HG03520 (cell line): ENCODE measurements at regions not wholly inside any gene's neighbourhood (a gene's known extent, or its start where the extent isn't known, plus 50 kb on each side); places are given as distances from the start of the nearest gene placed in this dataset.
"Not testable (repeated sequence)": the region's sequence is repeated elsewhere in the genome, so short reads cannot be mapped to it uniquely, and the experiment has no call there.

Experiments used
- ATAC-seq: cut with Tn5 transposase; IDR thresholded peaks from one replicate; pipeline ENCODE4 v1.9.1; 2021; ENCODE audit warnings: mild to moderate bottlenecking, moderate library complexity; ENCODE audit not compliant: unreplicated experiment

DNA sequence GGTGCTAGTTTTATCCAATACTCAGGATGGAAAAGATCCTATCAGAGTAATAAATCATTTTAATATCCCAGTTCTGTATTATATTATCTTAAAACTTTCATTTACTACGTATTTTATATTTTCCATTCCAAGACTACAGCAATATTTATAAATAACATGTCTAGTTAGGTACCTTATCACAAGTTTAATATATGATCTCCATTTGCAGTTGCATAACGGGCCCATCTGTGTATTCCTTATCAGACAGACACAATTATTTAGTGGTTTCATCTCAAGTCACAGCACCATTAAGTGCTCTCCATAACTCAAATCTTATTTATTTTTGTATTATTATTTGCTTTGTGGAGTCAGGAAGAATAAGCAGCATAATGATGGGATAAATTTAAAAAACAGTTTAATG, 333.9 kb downstream of the SH2D1A start:
- ATAC-seq = no peak

DNA sequence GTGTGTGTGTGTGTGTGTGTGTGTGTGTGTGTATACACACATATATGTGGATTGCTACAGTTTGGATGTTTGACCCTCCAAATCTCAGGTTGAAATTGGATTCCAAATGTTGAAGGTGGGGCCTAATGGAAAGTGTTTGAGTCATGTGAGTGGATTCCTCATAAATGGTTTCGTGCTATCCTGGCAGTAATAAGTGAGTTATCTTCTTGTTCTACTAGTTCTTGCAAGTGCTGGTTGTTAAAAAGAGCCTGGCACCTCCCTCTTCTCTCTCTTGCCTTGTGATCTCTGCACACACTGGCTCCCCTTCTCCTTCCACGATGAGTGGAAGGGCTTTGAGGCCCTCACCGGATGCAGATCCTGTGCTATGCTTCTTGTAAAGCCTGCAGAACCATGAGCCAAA, 344.1 kb downstream of the SH2D1A start:
- ATAC-seq = no peak

DNA sequence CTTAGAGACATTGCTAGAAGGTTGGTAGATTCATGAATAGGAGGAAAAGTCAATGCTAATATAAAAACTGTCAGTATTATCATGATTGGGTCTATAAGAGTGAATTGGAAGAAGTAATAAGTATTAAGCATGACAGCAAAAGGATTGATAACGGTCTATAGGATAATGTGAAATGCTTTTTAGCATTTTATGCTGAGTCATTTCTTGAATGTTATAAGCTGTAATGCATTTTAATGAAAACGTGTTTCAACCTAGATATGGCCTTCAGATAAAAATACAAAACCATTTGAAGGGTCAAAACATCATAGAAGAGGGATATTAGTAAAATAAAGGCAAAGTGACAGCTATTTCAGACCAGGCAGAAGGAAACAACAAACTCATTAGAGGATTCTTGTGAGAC, 353.5 kb downstream of the SH2D1A start:
- no peak for ATAC-seq

DNA sequence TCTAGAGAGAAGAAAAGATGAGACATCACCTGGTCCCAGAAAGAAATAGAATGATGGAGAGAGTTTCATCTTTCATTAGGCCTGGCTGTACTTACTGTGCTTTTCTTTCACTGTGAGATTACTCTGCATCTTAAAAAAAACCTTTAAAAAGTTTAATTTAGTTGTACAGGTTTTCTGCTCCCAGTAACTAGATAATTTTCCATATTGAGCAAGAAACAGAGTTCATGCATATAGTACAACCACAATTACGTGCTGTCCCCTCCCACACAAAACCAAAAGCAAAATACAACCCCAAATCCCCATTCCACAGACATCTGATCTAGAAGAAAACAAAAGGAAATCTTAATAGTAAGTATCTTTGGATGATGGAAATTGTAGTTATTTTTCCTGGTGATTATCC, 371.2 kb downstream of the SH2D1A start:
- ATAC-seq = no peak

DNA sequence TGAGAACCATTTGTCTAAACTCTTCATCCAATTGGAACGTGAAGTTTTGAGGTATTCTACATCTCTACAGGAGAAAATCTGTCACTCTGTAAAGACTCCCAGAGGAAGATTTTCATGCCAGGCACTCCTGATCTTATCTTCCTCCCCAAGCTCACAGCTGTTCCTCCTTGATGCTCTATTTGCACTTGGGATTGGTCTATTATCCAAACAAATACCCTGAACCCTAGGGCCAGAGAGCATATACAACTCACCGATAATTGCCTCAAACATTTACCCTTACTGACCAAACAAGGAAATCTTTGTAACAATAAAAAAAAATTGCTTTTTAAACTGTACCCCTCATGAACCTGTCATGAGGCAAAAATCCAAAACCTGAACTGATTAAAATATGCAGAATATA, 372.7 kb downstream of the SH2D1A start:
- no peak for ATAC-seq

DNA sequence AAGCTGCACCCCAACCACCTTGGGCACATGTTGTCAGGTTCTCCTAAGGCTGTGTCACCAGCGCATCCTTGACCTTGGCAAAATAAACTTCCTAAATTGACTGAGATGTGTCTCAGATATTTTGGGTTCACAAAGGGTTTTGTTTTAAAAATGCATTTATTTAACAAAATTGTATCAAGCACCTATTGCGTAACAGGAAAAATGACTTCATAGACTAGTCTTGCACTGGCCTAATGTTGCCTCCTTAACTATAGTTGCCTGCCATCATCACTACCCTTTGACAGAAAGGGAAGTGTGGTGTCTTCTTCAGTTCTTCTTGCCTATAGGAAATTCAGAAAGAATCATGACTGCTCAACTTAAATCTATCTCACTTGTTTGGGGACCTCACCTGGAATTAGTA, 374.2 kb downstream of the SH2D1A start:
- ATAC-seq = no peak

DNA sequence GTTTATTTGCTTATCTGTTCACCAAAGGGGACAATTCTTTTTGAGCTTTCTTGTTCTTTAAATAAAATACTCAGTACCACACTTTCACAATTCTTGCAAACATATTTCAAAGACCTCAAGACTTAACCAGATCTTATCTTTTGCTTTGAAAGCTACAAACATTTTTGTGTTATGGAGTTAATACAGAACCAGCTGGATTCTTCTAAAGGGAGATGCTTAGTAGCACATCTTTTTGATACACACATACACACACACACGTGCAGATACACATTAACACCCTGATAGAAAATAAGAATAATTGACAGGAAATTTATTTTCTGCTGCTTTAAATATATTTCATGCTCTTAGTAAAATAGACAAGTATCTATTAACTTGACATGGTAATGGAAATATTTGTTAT, 379.1 kb downstream of the SH2D1A start:
- ATAC-seq = no peak

DNA sequence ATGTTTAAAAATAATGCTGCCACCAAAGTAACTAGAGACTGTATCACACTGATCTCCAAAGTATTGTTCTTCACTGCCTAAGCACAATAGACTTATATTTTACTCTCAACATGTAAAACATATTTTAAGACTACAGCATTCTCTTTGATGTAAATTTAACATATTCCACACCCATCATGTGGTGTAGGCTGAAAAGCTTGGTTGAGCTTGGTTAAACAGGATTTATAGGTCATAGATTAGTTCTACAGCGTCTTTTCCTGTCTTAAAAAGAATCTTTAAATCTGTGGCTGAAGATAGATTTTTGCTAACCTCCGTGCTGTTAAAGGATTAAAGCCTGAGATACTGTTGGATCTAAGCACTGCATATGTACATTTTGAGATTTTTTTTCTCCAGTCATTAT, 379.9 kb downstream of the SH2D1A start:
- ATAC-seq = no peak

DNA sequence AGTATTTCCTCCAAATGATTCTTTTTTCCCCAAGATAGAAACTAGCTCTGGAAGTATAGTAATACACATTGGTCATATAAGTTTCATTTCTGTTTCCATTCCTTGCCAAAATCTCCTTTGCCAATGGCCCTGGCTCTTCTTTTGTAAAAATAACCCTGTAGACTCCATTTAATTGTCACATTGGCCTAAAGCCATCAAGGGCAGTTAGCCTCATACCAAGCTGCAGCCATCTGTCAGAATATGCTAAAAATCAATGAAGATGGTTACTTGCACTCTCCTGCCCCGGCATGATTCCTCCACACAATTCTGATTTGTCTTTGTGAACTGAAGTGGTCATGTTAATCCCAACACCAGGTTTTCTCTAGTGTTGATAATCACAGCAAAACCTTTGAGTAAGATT, 380.5 kb downstream of the SH2D1A start:
- no peak for ATAC-seq

DNA sequence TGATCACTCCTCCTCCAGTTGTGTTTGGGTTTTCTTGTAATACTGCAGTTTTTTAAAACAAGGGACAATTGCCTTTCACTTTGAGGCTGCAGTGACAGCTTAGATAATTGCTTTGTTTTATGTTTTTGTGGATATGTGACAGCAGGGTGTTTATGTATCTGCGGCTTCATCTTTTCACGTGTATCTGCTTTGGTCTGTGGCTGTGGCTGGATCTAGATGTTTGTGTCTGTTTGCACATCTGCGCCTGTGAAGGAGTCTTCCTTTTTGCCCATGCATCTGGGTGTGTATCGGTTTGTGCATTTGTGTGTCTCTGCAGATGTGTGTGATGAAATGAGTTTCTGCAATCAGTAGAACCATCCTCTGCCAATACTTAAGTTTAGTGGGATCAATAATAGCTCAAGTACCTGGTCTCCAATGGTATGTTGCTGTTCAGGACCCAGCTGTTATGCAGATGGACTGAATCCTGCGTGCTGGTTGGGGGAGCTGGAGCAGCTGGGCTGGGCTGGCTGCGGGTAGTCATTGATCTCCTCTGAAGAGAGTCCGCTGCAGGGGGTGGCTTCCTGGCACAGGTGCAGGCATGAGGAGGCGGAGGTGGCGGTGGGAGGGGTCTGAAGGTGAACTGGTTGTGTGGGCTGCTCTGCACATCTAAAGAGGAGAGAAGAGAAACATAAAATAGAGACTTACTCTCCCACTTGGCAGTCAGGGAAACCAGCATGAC, 390.3 kb downstream of the SH2D1A start:
- no peak for ATAC-seq

DNA sequence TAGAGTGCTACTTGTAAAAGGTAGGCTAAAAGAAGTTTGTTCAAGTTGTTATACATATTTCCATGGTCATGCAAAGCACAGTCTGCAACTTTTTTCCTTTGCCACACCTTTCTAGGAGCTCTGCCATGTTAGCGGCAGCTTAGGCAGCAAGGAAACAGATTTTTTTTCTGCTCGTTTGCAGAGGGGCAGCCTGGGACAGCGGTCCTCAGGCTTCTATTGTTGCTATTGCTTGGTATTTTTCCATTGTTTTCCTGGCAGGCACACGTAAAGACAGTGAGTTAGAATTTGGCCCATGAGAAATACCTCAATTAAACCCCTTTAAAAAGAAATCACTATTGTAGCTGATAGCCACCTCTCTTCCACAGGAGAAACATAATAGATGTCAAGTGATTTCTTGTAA, 391.4 kb downstream of the SH2D1A start:
- ATAC-seq = no peak

DNA sequence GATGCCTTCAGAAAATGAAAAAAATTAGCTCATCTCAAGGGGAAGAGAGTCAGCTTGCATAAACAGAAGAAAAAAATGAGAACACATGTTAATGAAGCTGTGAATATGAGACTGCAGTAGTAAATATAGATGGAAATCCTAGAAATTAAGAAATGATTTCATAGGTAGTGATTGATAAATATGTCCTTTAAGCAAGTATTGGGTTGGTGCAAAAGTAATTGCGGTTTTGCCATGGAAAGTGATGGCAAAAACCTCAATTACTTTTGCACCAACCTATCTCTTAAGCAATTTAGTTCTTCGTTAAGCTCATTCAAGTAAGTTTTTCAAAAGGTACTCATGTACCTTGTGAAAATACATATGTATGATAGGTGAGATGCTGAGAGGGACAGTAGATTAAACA, 400.9 kb downstream of the SH2D1A start:
- ATAC-seq = no peak

DNA sequence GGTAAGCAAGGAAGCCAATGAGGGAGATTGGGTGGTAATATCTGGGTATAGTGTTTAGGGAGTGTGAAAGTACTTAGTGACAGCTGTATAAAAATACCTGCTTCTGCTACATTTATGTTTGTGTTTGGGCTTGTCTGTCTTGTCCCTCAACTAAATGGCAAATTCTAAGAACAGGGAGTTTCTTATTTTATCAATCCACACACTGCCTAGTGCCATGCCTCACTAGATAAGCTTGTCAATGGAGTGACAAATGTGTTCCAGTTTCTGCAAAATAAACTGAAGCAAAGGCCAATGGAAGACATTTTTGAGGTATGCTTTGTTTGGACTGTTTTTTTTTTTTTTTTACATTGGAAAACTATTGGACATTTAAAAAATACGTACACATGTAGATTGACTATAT, 418.0 kb downstream of the SH2D1A start:
- no peak for ATAC-seq

DNA sequence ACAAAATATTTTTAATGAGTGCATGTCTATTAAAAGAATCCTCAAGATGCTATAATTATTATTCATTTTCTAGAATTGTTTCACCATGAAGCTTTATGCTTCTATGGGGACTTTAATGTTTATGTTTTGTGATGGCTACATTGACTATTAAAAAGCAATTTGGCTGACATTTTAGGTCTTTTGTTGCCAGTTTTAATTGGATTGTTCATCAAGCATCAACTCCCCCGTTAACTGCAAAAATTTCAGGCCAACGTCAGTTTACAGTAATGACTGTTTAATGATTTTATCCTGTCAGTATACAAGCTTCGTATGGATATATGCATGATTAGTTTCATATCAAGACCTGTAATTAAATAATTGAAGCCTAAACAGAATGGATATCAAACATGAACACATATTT, 422.8 kb downstream of the SH2D1A start:
- no peak for ATAC-seq

DNA sequence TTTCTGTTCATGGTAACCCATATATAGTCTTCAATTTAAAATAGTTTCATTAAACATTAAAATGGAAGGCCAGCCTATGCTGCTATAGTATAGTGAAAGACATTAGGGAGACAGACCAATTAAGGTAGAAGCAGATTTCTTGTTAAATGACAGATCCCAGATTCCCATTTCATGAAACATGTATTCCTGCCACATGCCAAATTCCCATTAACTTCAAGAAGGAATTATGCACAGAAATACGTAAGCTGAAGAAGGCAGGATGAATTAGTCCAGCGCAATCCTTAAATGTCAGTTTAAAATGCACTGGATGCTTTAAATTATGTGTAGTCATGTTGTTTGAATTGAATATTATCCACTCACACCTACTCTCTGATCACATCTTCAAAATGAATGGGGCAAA, 424.9 kb downstream of the SH2D1A start:
- no peak for ATAC-seq

DNA sequence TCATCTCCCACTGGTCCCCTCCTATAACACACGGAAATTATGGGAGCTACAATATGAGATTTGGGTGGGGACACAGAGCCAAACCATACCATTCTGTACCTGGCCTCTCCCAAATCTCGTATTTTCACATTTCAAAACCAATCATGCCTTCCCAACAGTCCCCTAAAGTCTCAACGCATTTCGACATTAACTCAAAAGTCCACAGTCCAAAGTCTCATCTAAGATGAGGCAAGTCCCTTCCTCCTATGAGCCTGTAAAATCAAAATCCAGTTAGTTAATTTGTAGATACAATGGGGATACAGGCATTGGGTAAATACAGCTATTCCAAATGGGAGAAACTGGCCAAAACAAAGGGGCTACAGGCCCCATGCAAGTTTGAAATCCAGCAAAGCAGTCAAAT, 441.9 kb downstream of the SH2D1A start:
- ATAC-seq = not testable (repeated sequence)

DNA sequence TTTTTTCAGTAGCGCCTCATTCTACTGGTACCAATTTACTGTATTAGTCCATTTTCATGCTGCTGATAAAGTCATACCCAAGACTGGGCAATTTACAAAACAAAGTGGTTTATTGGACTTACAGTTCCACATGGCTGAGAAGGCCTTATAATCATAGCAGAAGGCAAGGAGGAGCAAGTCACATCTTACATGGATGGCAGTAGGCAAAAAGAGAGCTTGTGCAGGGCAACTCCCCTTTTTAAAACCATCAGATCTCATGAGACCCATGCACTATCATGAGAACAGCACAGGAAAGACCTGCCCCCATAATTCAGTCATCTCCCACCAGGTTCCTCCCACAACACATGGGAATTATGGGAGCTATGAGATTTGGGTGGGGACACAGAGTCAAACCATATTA, 443.5 kb downstream of the SH2D1A start:
- ATAC-seq = not testable (repeated sequence)

DNA sequence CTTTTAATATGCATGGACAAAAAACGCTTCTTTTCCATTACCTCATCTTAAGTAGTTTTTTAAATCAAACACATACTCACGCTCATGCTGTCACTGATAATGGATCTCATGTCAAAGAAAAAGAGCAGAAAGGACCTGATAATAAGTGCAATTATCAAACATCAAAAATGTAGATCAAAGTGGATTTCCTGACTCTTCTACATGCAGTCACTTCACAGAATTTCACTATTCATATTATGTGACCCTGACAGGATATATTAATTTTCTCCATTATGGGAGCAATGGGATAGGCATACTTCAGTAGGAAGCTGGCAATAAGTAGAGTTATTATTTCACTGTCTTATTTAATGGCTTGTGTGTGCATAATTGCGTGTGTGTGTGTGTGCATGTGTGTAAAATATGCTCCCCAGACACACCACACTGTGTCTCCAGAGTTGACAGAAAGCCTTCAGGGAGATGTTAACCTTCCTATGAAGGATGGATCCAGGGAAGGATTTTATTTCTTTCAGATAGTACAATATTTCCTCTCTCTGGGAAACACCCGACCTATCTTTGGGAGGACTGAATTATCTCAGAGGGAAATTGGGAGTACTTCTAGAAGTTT, 445.2 kb downstream of the SH2D1A start:
- ATAC-seq = no peak

DNA sequence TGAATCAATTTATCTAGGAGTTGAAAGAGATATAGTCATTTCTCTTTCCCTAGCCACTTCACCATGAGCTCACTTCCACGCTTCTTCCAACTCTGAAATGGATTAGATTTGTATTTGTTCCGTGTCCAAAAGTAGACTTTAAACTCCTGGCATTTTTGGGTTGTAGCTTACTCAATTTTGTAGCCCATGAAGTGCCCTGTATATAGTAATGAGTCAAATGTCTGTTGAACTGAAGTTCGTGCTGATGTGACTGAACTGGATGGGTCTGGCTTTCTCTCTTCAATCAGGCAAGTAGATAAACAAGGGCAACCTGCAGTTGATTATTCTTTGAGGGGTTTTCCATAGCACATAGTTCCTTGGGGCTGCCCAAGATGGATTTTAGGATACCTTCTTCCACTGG, 450.6 kb downstream of the SH2D1A start:
- ATAC-seq = no peak

DNA sequence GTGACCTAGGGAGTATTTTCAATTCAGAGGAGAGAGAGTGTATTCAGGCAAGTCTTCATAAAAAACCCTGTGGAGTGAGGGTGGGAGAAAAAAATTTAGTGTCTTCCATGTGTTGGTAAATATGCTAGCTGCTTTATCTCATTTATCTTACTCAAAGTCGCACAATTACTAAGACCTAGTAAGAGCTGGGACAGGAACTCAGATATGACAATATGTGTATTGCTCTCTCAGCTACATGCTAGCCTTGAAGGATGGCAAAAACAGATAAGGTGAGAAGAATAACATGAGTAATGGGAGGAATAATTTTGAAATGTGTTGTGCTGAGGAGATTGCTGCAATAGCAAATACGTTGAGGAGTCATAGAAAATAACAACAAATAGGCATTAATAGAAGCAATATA, 458.6 kb downstream of the SH2D1A start:
- ATAC-seq = no peak

DNA sequence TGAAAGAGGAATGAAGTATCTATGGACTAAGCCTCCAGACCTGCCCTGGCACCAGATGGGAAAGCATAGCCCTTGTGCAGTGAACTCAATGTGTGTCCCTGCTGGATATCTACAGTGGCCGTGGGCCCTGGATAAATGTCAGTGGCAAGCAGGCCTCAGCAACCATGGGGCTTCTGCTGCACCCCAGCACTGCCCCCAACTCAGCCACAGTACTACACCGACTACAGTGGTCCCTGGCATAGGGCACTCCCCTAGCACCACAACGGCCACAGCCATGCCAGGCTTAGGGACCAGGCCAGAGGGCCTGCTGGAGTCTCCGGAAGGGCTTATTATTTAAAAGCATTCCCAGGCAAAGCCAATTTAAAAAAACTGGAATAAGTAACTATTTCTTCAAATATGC, 459.1 kb downstream of the SH2D1A start:
- ATAC-seq = no peak

DNA sequence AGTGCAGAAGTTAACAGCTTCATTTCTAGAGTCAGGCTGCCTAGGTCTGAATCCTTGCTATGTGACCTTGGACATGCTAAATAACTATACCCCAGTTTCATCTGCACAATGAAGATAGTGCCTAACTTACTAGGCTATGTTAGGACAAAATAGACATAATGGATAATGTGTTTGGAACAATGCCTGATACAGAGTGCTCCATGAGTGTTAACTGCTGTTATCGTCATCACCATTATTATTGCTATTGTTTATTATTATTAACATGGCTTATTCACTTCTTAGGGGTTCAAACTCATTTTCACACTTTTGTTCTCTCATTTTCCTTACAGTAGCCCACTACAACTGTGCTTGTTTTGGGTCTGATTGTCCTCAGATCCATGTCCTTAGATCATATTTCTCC, 467.7 kb downstream of the SH2D1A start:
- no peak for ATAC-seq

DNA sequence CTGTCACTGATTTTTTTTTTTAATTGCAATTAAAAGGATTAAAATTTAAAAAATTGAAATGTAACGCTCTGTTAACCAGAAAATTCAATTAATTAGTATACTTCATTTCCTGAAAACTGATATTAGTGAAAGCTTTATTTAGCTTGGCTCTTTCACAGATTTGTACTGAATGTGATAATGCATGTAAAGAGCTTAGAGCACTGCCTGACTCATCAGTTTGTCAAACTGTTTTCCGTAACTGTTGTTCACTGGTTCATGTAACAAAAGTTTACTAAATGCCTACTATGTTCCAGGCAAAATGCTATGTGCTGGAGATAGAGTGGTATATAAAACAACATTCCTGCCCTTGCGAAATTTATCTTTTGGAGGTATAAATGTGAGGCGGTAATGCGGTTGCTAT, 471.7 kb downstream of the SH2D1A start:
- no peak for ATAC-seq
